SK-N-SH treated with all-trans-retinoic acid at 6 μM for 48 hours (cell line): ENCODE measurements at regions not wholly inside any gene's neighbourhood (a gene's known extent, or its start where the extent isn't known, plus 50 kb on each side); places are given as distances from the start of the nearest gene placed in this dataset.

Experiments
- CSDC2 ChIP-seq: fragments of 250-450 bp; sonication (Bioruptor Pico); IDR thresholded peaks from 2 replicates; pipeline ENCODE4 v1.5.0; 2020; ENCODE audit warnings: mild to moderate bottlenecking, moderate library complexity
- TCF4 ChIP-seq: fragments of 250-450 bp; sonication (Bioruptor Pico); IDR thresholded peaks from 2 replicates; pipeline ENCODE4 v1.8.0; 2021; ENCODE audit warnings: mild to moderate bottlenecking, moderate library complexity, borderline replicate concordance
- ZFP3 ChIP-seq: fragments of 250-450 bp; sonication (Bioruptor Pico); IDR thresholded peaks from 2 replicates; pipeline ENCODE4 v1.5.0; 2020; ENCODE audit warnings: mild to moderate bottlenecking, moderate library complexity
- TF ChIP-seq, protein P1 (sequence below): fragments of 250-450 bp; sonication (Bioruptor Pico); IDR thresholded peaks from 2 replicates; pipeline ENCODE4 v1.8.0; 2020; ENCODE audit warnings: mild to moderate bottlenecking, moderate library complexity, borderline replicate concordance
- TF ChIP-seq, protein P2 (sequence below): fragments of 250-450 bp; sonication (Bioruptor Pico); IDR thresholded peaks from 2 replicates; pipeline ENCODE4 v1.5.1; 2020; ENCODE audit warnings: low read depth, mild to moderate bottlenecking, moderate library complexity

DNA sequence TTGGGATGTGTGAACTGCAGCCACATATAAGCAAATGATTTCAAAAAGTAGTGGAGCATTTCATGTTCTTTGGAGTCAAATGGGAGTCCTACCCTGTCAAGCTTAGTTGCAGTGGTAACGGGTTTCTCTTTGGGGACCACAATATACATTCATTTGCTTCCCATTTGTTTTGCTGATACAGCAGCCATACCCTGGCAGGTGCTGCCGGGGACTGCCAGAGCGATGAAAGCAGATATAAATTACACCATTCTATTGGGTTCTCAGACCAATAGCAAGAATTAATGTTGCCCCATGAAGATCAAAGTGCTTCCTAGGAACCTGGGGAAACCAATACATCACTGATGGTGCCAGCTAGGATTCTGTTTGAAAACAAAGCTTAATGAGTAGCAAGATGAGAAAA lies 1621.5 kb upstream of the FLRT2 start:
- TF ChIP-seq, protein P1, sequence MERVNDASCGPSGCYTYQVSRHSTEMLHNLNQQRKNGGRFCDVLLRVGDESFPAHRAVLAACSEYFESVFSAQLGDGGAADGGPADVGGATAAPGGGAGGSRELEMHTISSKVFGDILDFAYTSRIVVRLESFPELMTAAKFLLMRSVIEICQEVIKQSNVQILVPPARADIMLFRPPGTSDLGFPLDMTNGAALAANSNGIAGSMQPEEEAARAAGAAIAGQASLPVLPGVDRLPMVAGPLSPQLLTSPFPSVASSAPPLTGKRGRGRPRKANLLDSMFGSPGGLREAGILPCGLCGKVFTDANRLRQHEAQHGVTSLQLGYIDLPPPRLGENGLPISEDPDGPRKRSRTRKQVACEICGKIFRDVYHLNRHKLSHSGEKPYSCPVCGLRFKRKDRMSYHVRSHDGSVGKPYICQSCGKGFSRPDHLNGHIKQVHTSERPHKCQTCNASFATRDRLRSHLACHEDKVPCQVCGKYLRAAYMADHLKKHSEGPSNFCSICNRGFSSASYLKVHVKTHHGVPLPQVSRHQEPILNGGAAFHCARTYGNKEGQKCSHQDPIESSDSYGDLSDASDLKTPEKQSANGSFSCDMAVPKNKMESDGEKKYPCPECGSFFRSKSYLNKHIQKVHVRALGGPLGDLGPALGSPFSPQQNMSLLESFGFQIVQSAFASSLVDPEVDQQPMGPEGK (CRISPR knock-in tag), result no peak
- no peak for TF ChIP-seq CSDC2 (CRISPR knock-in tag)
- TF ChIP-seq ZFP3, result no peak
- TF ChIP-seq, protein P2, sequence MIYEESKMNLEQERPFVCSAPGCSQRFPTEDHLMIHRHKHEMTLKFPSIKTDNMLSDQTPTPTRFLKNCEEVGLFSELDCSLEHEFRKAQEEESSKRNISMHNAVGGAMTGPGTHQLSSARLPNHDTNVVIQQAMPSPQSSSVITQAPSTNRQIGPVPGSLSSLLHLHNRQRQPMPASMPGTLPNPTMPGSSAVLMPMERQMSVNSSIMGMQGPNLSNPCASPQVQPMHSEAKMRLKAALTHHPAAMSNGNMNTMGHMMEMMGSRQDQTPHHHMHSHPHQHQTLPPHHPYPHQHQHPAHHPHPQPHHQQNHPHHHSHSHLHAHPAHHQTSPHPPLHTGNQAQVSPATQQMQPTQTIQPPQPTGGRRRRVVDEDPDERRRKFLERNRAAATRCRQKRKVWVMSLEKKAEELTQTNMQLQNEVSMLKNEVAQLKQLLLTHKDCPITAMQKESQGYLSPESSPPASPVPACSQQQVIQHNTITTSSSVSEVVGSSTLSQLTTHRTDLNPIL (CRISPR knock-in tag), result no peak
- no peak for TF ChIP-seq TCF4 (CRISPR knock-in tag)
